H1 (cell line): ENCODE measurements at regions not wholly inside any gene's neighbourhood (a gene's known extent, or its start where the extent isn't known, plus 50 kb on each side); places are given as distances from the start of the nearest gene placed in this dataset.

ENCODE experiments used
- CTCF ChIA-PET: fragments of 300-600 bp; sonication (Branson Sonifier 250); formaldehyde crosslinking; loops from one replicate; lab custom pipeline; 2021; ENCODE audit not compliant: partially characterized antibody; lab: Charles Lee
- POLR2A ChIA-PET: fragments of 300-600 bp; sonication (Branson Sonifier 250); formaldehyde crosslinking; loops from one replicate; lab custom pipeline; 2021; ENCODE audit warnings: inconsistent platforms; ENCODE audit not compliant: partially characterized antibody; lab: Charles Lee
- DNase-seq, 2 experiments: peaks; one replicate each; pipeline versions ENCODE4 v3.0.0 to v3.0.0-alpha.2; 2010 to 2022; ENCODE audit warnings: low spot score in 2 of 2, low read depth in 1 of 2, mixed read lengths in 1 of 2
- FAIRE-seq: peaks from 2 replicates; lab custom pipeline; 2011; peaks lifted over from hg19 to GRCh38; lab: Jason Lieb, UNC
- H2AFZ ChIP-seq: 2 replicates; pipeline ENCODE4 v1.8.1; 2012; ENCODE audit warnings: low read length, inconsistent platforms
- H2AK5ac ChIP-seq: 2 replicates; pipeline ENCODE4 v1.6.1; 2013; ENCODE audit warnings: low read depth, low read length
- H2BK120ac ChIP-seq: replicated peaks from 2 replicates; pipeline ENCODE3; 2013; ENCODE audit warnings: low read depth, low read length, inconsistent platforms
- H2BK12ac ChIP-seq: 2 replicates; pipeline ENCODE4 v1.6.1; 2013; ENCODE audit warnings: low read depth, low read length
- H2BK15ac ChIP-seq: 2 replicates; pipeline ENCODE4 v1.6.1; 2013; ENCODE audit warnings: low read length
- H2BK20ac ChIP-seq: 2 replicates; pipeline ENCODE4 v1.6.1; 2013; ENCODE audit warnings: low read length
- H2BK5ac ChIP-seq: 2 replicates; pipeline ENCODE4 v1.6.1; 2013; ENCODE audit warnings: low read depth, low read length
- H3K14ac ChIP-seq: 2 replicates; pipeline ENCODE4 v1.6.1; 2013; ENCODE audit warnings: inconsistent platforms; ENCODE audit not compliant: insufficient read length
- H3K18ac ChIP-seq: 2 replicates; pipeline ENCODE4 v1.6.1; 2013; ENCODE audit warnings: low read length; ENCODE audit errors: extremely low read depth
- H3K23ac ChIP-seq: 2 replicates; pipeline ENCODE4 v1.6.1; 2013; ENCODE audit warnings: inconsistent platforms; ENCODE audit not compliant: insufficient read length
- H3K23me2 ChIP-seq: 2 replicates; pipeline ENCODE4 v1.6.1; 2013; ENCODE audit warnings: low read depth, low read length
- H3K27ac ChIP-seq: 2 replicates; pipeline ENCODE4 v1.6.1; 2011; ENCODE audit warnings: low read depth, low read length, inconsistent platforms
- H3K27me3 ChIP-seq, 4 experiments: replicated peaks in 1 of 4; 1 replicate in 1 of 4; 2 replicates in 3 of 4; pipeline versions ENCODE4 v1.6.1 to v1.8.1; 2011 to 2013; ENCODE audit warnings: low read length in 3 of 4, mild to moderate bottlenecking in 3 of 4, inconsistent platforms in 2 of 4, mixed read lengths in 2 of 4, moderate library complexity in 1 of 4; ENCODE audit not compliant: control insufficient read depth in 3 of 4, insufficient read depth in 3 of 4; ENCODE audit errors: extremely low read depth in 1 of 4
- H3K36me3 ChIP-seq, 4 experiments: 2 replicates each; pipeline versions ENCODE4 v1.6.1 to v1.8.1; 2011 to 2013; ENCODE audit warnings: mild to moderate bottlenecking in 4 of 4, low read length in 3 of 4, moderate library complexity in 2 of 4, control low read depth in 1 of 4, inconsistent platforms in 1 of 4; ENCODE audit not compliant: insufficient read depth in 4 of 4, control insufficient read depth in 2 of 4
- H3K4ac ChIP-seq: replicated peaks from 2 replicates; pipeline ENCODE3; 2013; ENCODE audit warnings: low read length, low read depth, mixed read lengths, inconsistent platforms; ENCODE audit not compliant: insufficient read length
- H3K4me1 ChIP-seq, 4 experiments: replicated peaks in 1 of 4; 1 replicate in 1 of 4; 2 replicates in 3 of 4; pipeline versions ENCODE4 v1.6.1 to v1.8.1; 2011 to 2013; ENCODE audit warnings: low read length in 3 of 4, inconsistent platforms in 2 of 4, mixed read lengths in 1 of 4; ENCODE audit not compliant: insufficient read depth in 4 of 4, control insufficient read depth in 3 of 4
- H3K4me2 ChIP-seq, 2 experiments: 2 replicates each; pipeline versions ENCODE4 v1.6.1 to v1.8.1; 2011 to 2013; ENCODE audit warnings: low read depth in 2 of 2, low read length in 2 of 2, control low read depth in 1 of 2, inconsistent platforms in 1 of 2, mild to moderate bottlenecking in 1 of 2; ENCODE audit not compliant: insufficient read depth in 1 of 2
- H3K4me3 ChIP-seq, 4 experiments: fragments of 200-600, 300-600 bp in 1 of 4; sonication (generic), shearing (Covaris generic), sonication (Bioruptor Twin) in 1 of 4; 2 replicates each; pipeline versions ENCODE4 v1.5.1 to v1.8.1; 2011 to 2016; ENCODE audit warnings: low read length in 4 of 4, low read depth in 3 of 4, control low read depth in 2 of 4, inconsistent platforms in 2 of 4, mild to moderate bottlenecking in 2 of 4, mixed read lengths in 1 of 4, moderate library complexity in 1 of 4; ENCODE audit not compliant: insufficient read depth in 2 of 4; ENCODE audit errors: extremely low read depth in 1 of 4
- H3K56ac ChIP-seq: replicated peaks from 2 replicates; pipeline ENCODE3; 2013; ENCODE audit warnings: low read depth, mild to moderate bottlenecking, mixed read lengths, low read length, inconsistent platforms; ENCODE audit not compliant: insufficient read length
- H3K79me1 ChIP-seq: 2 replicates; pipeline ENCODE4 v1.6.1; 2013; ENCODE audit warnings: low read depth, low read length, control low read depth
- H3K79me2 ChIP-seq, 2 experiments: 2 replicates each; pipeline versions ENCODE4 v1.6.1 to v1.8.1; 2012 to 2013; ENCODE audit warnings: low read length in 2 of 2, mild to moderate bottlenecking in 2 of 2, inconsistent platforms in 1 of 2; ENCODE audit not compliant: insufficient read depth in 2 of 2, control insufficient read depth in 1 of 2
- H3K9ac ChIP-seq, 4 experiments: replicated peaks in 1 of 4; 1 replicate in 1 of 4; 2 replicates in 3 of 4; pipeline versions ENCODE4 v1.6.1 to v1.8.1; 2011 to 2013; ENCODE audit warnings: low read depth in 3 of 4, low read length in 3 of 4, control low read depth in 2 of 4, mild to moderate bottlenecking in 2 of 4, moderate library complexity in 2 of 4, inconsistent platforms in 1 of 4; ENCODE audit errors: extremely low read depth in 1 of 4
- H3K9me3 ChIP-seq, 2 experiments: 2 replicates each; pipeline versions ENCODE4 v1.6.1 to v1.8.1; 2012 to 2013; ENCODE audit warnings: mild to moderate bottlenecking in 2 of 2, moderate library complexity in 2 of 2, control low read depth in 1 of 2, inconsistent platforms in 1 of 2, low read depth in 1 of 2, low read length in 1 of 2, mixed read lengths in 1 of 2; ENCODE audit not compliant: insufficient read depth in 2 of 2
- H4K20me1 ChIP-seq, 2 experiments: replicated peaks in 1 of 2; 2 replicates each; pipeline versions ENCODE3 to v1.8.1; 2011 to 2013; ENCODE audit warnings: inconsistent platforms in 2 of 2, low read length in 2 of 2, mild to moderate bottlenecking in 1 of 2; ENCODE audit not compliant: insufficient read depth in 2 of 2, control insufficient read depth in 1 of 2
- H4K5ac ChIP-seq: 2 replicates; pipeline ENCODE4 v1.6.1; 2013; ENCODE audit warnings: low read length, low read depth, mixed read lengths, inconsistent platforms; ENCODE audit not compliant: insufficient read length
- H4K8ac ChIP-seq: 2 replicates; pipeline ENCODE4 v1.8.0; 2013; ENCODE audit warnings: mild to moderate bottlenecking, moderate library complexity, low read length, inconsistent platforms; ENCODE audit not compliant: insufficient read depth; ENCODE audit errors: extremely low read depth
- H4K91ac ChIP-seq: replicated peaks from 2 replicates; pipeline ENCODE3; 2013; ENCODE audit warnings: low read length, mixed read lengths, inconsistent platforms; ENCODE audit not compliant: insufficient read length
- BRCA1 ChIP-seq: IDR thresholded peaks from 2 replicates; pipeline ENCODE4 v1.6.1; 2012; ENCODE audit warnings: low read depth, low read length, improper control_type of control experiment
- CBX5 ChIP-seq: fragments of 300-800, 300-1000 bp; sonication (generic); IDR thresholded peaks from 2 replicates; pipeline ENCODE4 v1.7.1; 2016; ENCODE audit warnings: antibody characterized with exemption, low read length, low read depth
- CHD1 ChIP-seq: IDR thresholded peaks from 2 replicates; pipeline ENCODE4 v1.6.1; 2012; ENCODE audit warnings: low read depth, low read length, improper control_type of control experiment
- HDAC2 ChIP-seq, 2 experiments: fragments of 300-600 bp in 1 of 2; sonication (generic) in 1 of 2; IDR thresholded peaks; 2 replicates each; pipeline ENCODE4 v1.6.1; 2011 to 2012; ENCODE audit warnings: low read depth in 2 of 2, low read length in 2 of 2, mild to moderate bottlenecking in 2 of 2, moderate library complexity in 2 of 2, borderline replicate concordance in 1 of 2, inconsistent platforms in 1 of 2
- KDM4A ChIP-seq: IDR thresholded peaks from one replicate; pipeline ENCODE4 v1.7.1; 2012; ENCODE audit warnings: low read depth, mild to moderate bottlenecking, moderate library complexity, low read length, inconsistent platforms; ENCODE audit not compliant: severe bottlenecking
- PHF8 ChIP-seq: fragments of 200-600 bp; sonication (generic); conservative IDR thresholded peaks from 2 replicates; pipeline ENCODE4 v1.7.1; 2012; ENCODE audit warnings: low read depth, mild to moderate bottlenecking, inconsistent platforms, low read length, moderate library complexity
- POLR2A ChIP-seq, 2 experiments: IDR thresholded peaks; 1 replicate in 1 of 2; 2 replicates in 1 of 2; pipeline ENCODE4 v1.6.1; 2011; ENCODE audit warnings: low read depth in 2 of 2, low read length in 2 of 2, mild to moderate bottlenecking in 2 of 2; ENCODE audit errors: control extremely low read depth in 1 of 2
- RFX5 ChIP-seq: IDR thresholded peaks from 2 replicates; pipeline ENCODE4 v1.6.1; 2011; ENCODE audit warnings: low read depth, low read length, improper control_type of control experiment, borderline replicate concordance
- SIX5 ChIP-seq: IDR thresholded peaks from 2 replicates; pipeline ENCODE4 v1.6.1; 2011; ENCODE audit warnings: mild to moderate bottlenecking, low read depth, low read length
- TAF7 ChIP-seq: optimal IDR thresholded peaks from 2 replicates; pipeline ENCODE3; 2011; ENCODE audit warnings: low read depth, mild to moderate bottlenecking, inconsistent platforms, low read length, moderate library complexity, borderline replicate concordance
- WGBS, 2 experiments: shearing (Covaris generic) in 1 of 2; methylation state at CpG; one replicate each; pipeline versions ENCODE4 v1.1.6 to v1.1.7; 2013 to 2015; ENCODE audit warnings: low lambda C conversion rate in 2 of 2, mixed read lengths in 2 of 2, inconsistent platforms in 1 of 2, low coverage in 1 of 2, missing lambda C conversion rate in 1 of 2; ENCODE audit not compliant: insufficient replicate concordance in 2 of 2, insufficient coverage in 1 of 2, insufficient read length in 1 of 2; ENCODE audit errors: extremely low coverage in 1 of 2, missing lambda C conversion rate in 1 of 2; 5-methylcytosine and 5-hydroxymethylcytosine counted together
- TF ChIP-seq, protein P1 (sequence below): IDR thresholded peaks from 2 replicates; pipeline ENCODE4 v1.6.1; 2011; ENCODE audit warnings: low read length, improper control_type of control experiment

- no peak overlapping the region for H3K4me2 ChIP-seq
- no peak overlapping the region for H2BK15ac ChIP-seq
- ChIA-PET POLR2A (no interaction called here), CTCF (interaction anchor here (1.1 kb wide), 1 partner anchor 103 kb away, joined by 3 read pairs; no protein-coding TSS in a partner anchor)
- no peak overlapping the region for H3K27ac ChIP-seq
- H3K9me3 ChIP-seq, result no peaks in the 10 kb centered on the region
- no peak overlapping the region for H2BK20ac ChIP-seq
- no peak overlapping the region for H3K18ac ChIP-seq
- H3K56ac ChIP-seq, result no peak overlapping the region
- H4K20me1 ChIP-seq, result no peaks in the 10 kb centered on the region
- TF ChIP-seq, protein P1, sequence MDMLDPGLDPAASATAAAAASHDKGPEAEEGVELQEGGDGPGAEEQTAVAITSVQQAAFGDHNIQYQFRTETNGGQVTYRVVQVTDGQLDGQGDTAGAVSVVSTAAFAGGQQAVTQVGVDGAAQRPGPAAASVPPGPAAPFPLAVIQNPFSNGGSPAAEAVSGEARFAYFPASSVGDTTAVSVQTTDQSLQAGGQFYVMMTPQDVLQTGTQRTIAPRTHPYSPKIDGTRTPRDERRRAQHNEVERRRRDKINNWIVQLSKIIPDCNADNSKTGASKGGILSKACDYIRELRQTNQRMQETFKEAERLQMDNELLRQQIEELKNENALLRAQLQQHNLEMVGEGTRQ, result no peak
- TF ChIP-seq BRCA1, result no peak
- TF ChIP-seq POLR2A (IDR thresholded peaks at IDR 0.05; ENCODE audit: control extremely low read depth in 1 of 2, low read depth in 2 of 2, low read length in 2 of 2), result no peak
- TF ChIP-seq TAF7, result no peak
- TF ChIP-seq RFX5, result no peak
- TF ChIP-seq PHF8, result no peak
- TF ChIP-seq CHD1, result no peak
- TF ChIP-seq KDM4A, result no peak
- no peak for TF ChIP-seq SIX5
- no peak for TF ChIP-seq HDAC2 (IDR thresholded peaks at IDR 0.05; ENCODE audit: borderline replicate concordance in 1 of 2, low read depth in 2 of 2, low read length in 2 of 2)
- no peak for TF ChIP-seq CBX5
- H3K79me1 ChIP-seq, result no peaks in the 10 kb centered on the region
- H3K23ac ChIP-seq, result no peak overlapping the region
- peaks cover 0 to 1% (median 0%) of the 10 kb centered on the region in 4 experiments; a peak in 1 of 7 replicates for H3K27me3 ChIP-seq
- no peak overlapping the region for H2AFZ ChIP-seq
- no peak overlapping the region for H4K5ac ChIP-seq
- H4K8ac ChIP-seq, result no peak overlapping the region
- no peak overlapping the region for H2BK5ac ChIP-seq
- H2BK120ac ChIP-seq, result no peak overlapping the region
- no peaks in the 10 kb centered on the region for H3K36me3 ChIP-seq
- no peak overlapping the region for H3K4me3 ChIP-seq
- H3K9ac ChIP-seq, result no peak overlapping the region
- no peak overlapping the region for H3K4ac ChIP-seq
- no peak overlapping the region for H3K14ac ChIP-seq
- 84% methylated on average over 5 of the region's 5 CpGs; no CpG with 5 or more reads in 1 of the 2 experiments for WGBS, 2 experiments
- no peaks in the 10 kb centered on the region for H3K4me1 ChIP-seq
- no peak for FAIRE-seq
- no peak for DNase-seq
- no peak overlapping the region for H2BK12ac ChIP-seq
- H2AK5ac ChIP-seq, result no peak overlapping the region
- no peaks in the 10 kb centered on the region for H3K79me2 ChIP-seq
- no peaks in the 10 kb centered on the region; the same call in 1 of the 2 replicates for H3K23me2 ChIP-seq
- no peak overlapping the region for H4K91ac ChIP-seq
These were observed 505.7 kb upstream of the IL12A start for GRCh38 chr3:159482994-159483367.
